ENCODE measurements at regions not wholly inside any gene's neighbourhood (a gene's known extent, or its start where the extent isn't known, plus 50 kb on each side); places are given as distances from the start of the nearest gene placed in this dataset.

GRCh38 chr4:12178614-12179610, 750.2 kb upstream of the HS3ST1 start:
- TF ChIP-seq CTCF (IDR thresholded peaks at IDR 0.05; ENCODE audit: insufficient read depth, low read length): no peak
- no peak for DNase-seq (ENCODE audit: low read depth)
- no peak overlapping the region for H3K4me3 ChIP-seq (ENCODE audit: low read depth, low read length)

GRCh38 chr4:12177416-12177815, 748.7 kb upstream of the HS3ST1 start:
- TF ChIP-seq CTCF (IDR thresholded peaks at IDR 0.05; ENCODE audit: insufficient read depth, low read length): no peak
- no peak overlapping the region for H3K4me3 ChIP-seq (ENCODE audit: low read depth, low read length)
- no peak for DNase-seq (ENCODE audit: low read depth)

- no peak for DNase-seq (ENCODE audit: low read depth)
- no peak for TF ChIP-seq CTCF (IDR thresholded peaks at IDR 0.05; ENCODE audit: insufficient read depth, low read length)
- H3K4me3 ChIP-seq (ENCODE audit: low read depth, low read length): no peak overlapping the region
Measured at GRCh38 chr4:12173496-12173895, 744.8 kb upstream of the HS3ST1 start.

GRCh38 chr4:12172198-12172973, 743.7 kb upstream of the HS3ST1 start:
- no peak for TF ChIP-seq CTCF (IDR thresholded peaks at IDR 0.05; ENCODE audit: insufficient read depth, low read length)
- H3K4me3 ChIP-seq (ENCODE audit: low read depth, low read length): no peak overlapping the region
- DNase-seq (ENCODE audit: low read depth): no peak

GRCh38 chr4:12170308-12170707, 741.6 kb upstream of the HS3ST1 start:
- no peak for TF ChIP-seq CTCF (IDR thresholded peaks at IDR 0.05; ENCODE audit: insufficient read depth, low read length)
- DNase-seq (ENCODE audit: low read depth): no peak
- H3K4me3 ChIP-seq (ENCODE audit: low read depth, low read length): no peak overlapping the region

GRCh38 chr4:12165616-12166015, 736.9 kb upstream of the HS3ST1 start:
- no peak for TF ChIP-seq CTCF (IDR thresholded peaks at IDR 0.05; ENCODE audit: insufficient read depth, low read length)
- no peak overlapping the region for H3K4me3 ChIP-seq (ENCODE audit: low read depth, low read length)
- no peak for DNase-seq (ENCODE audit: low read depth)
